ENCODE measurements at regions not wholly inside any gene's neighbourhood (a gene's known extent, or its start where the extent isn't known, plus 50 kb on each side); places are given as distances from the start of the nearest gene placed in this dataset.

- no peak for DNase-seq
- Histone ChIP-seq H3K36me3 (ENCODE audit: control insufficient read depth in 2 of 3, insufficient read depth in 3 of 3, low read length in 3 of 3) (no peaks in the 10 kb centered on the region), H3K9ac (ENCODE audit: low read length in 3 of 3) (no peak overlapping the region), H3K27me3 (ENCODE audit: control insufficient read depth, insufficient read depth, low read length) (no peaks in the 10 kb centered on the region), H3K4me1 (ENCODE audit: control insufficient read depth in 2 of 3, insufficient read depth in 2 of 3, low read depth in 1 of 3, low read length in 3 of 3) (no peaks in the 10 kb centered on the region), H3K27ac (ENCODE audit: low read depth in 2 of 2, low read length in 2 of 2) (no peak overlapping the region), H3K9me3 (ENCODE audit: control insufficient read depth in 2 of 3, insufficient read depth in 1 of 3, low read length in 3 of 3) (no peaks in the 10 kb centered on the region), H3K4me3 (ENCODE audit: low read length in 3 of 3) (no peak overlapping the region)
- no peak for FAIRE-seq
- intact Hi-C loops (cut with DNase I), result no loop called here
- TF ChIP-seq CTCF (IDR thresholded peaks at IDR 0.05; ENCODE audit: borderline replicate concordance, extremely low read depth, insufficient read depth), result no peak
These were observed 473.0 kb downstream of the BMP2 start for GRCh38 chr20:7240490-7240889.

GRCh38 chr20:7248281-7249201 is 481.1 kb downstream of the BMP2 start:
- no peak for TF ChIP-seq CTCF (IDR thresholded peaks at IDR 0.05; ENCODE audit: borderline replicate concordance, extremely low read depth, insufficient read depth)
- H3K4me3 ChIP-seq (ENCODE audit: low read length in 3 of 3), result no peak overlapping the region
- H3K36me3 ChIP-seq (ENCODE audit: control insufficient read depth in 2 of 3, insufficient read depth in 3 of 3, low read length in 3 of 3), result no peaks in the 10 kb centered on the region
- H3K9ac ChIP-seq (ENCODE audit: low read length in 3 of 3), result no peak overlapping the region
- intact Hi-C loops (cut with DNase I), result no loop called here
- no peaks in the 10 kb centered on the region for H3K9me3 ChIP-seq (ENCODE audit: control insufficient read depth in 2 of 3, insufficient read depth in 1 of 3, low read length in 3 of 3)
- H3K27me3 ChIP-seq (ENCODE audit: control insufficient read depth, insufficient read depth, low read length), result no peaks in the 10 kb centered on the region
- no peak for FAIRE-seq
- DNase-seq, result peak in 2 of 5 donors; percentile 5 to 56
- H3K4me1 ChIP-seq (ENCODE audit: control insufficient read depth in 2 of 3, insufficient read depth in 2 of 3, low read depth in 1 of 3, low read length in 3 of 3), result no peaks in the 10 kb centered on the region
- no peak overlapping the region for H3K27ac ChIP-seq (ENCODE audit: low read depth in 2 of 2, low read length in 2 of 2)

GRCh38 chr20:7250337-7250736 is 482.9 kb downstream of the BMP2 start:
- TF ChIP-seq CTCF (IDR thresholded peaks at IDR 0.05; ENCODE audit: borderline replicate concordance, extremely low read depth, insufficient read depth), result no peak
- intact Hi-C loops (cut with DNase I), result no loop called here
- no peaks in the 10 kb centered on the region for H3K4me1 ChIP-seq (ENCODE audit: control insufficient read depth in 2 of 3, insufficient read depth in 2 of 3, low read depth in 1 of 3, low read length in 3 of 3)
- no peak overlapping the region for H3K27ac ChIP-seq (ENCODE audit: low read depth in 2 of 2, low read length in 2 of 2)
- H3K9me3 ChIP-seq (ENCODE audit: control insufficient read depth in 2 of 3, insufficient read depth in 1 of 3, low read length in 3 of 3), result no peaks in the 10 kb centered on the region
- FAIRE-seq (no peak), DNase-seq (no peak)
- H3K4me3 ChIP-seq (ENCODE audit: low read length in 3 of 3), result no peak overlapping the region
- H3K36me3 ChIP-seq (ENCODE audit: control insufficient read depth in 2 of 3, insufficient read depth in 3 of 3, low read length in 3 of 3), result no peaks in the 10 kb centered on the region
- H3K27me3 ChIP-seq (ENCODE audit: control insufficient read depth, insufficient read depth, low read length), result no peaks in the 10 kb centered on the region
- H3K9ac ChIP-seq (ENCODE audit: low read length in 3 of 3), result no peak overlapping the region
